A673 (cell line): ENCODE measurements at regions not wholly inside any gene's neighbourhood (a gene's known extent, or its start where the extent isn't known, plus 50 kb on each side); places are given as distances from the start of the nearest gene placed in this dataset.

ENCODE experiments used
- BruUV-seq: library from RNA; stranded (reverse); fragments of 400-500 nt; replicated peaks from 2 replicates; lab custom pipeline; 2021; lab: Mats Ljungman, UMichigan
- CTCF ChIA-PET: fragments of 300-600 bp; sonication (Branson Sonifier 250); formaldehyde crosslinking; loops from one replicate; lab custom pipeline; 2022; ENCODE audit warnings: antibody characterized with exemption; lab: Charles Lee
- POLR2A ChIA-PET: fragments of 300-600 bp; sonication (Branson Sonifier 250); formaldehyde crosslinking; loops from one replicate; lab custom pipeline; 2022; ENCODE audit warnings: antibody characterized with exemption; ENCODE audit not compliant: low non-redundant PET; lab: Charles Lee
- DNase-seq: peaks from one replicate; pipeline ENCODE4 v3.0.0-alpha.2; 2015; ENCODE audit warnings: low spot score
- H3K27ac ChIP-seq: fragments of 200-600 bp; sonication (generic); 2 replicates; pipeline ENCODE4 v1.5.1; 2016; ENCODE audit warnings: mixed run types, low read depth, mild to moderate bottlenecking, mixed read lengths, antibody characterized with exemption, low read length; ENCODE audit not compliant: poor library complexity, severe bottlenecking
- H3K27me3 ChIP-seq: fragments of 200-600 bp; sonication (generic); replicated peaks from 2 replicates; pipeline ENCODE4 v1.6.1; 2017; ENCODE audit warnings: mixed run types, low read depth, mild to moderate bottlenecking, mixed read lengths, antibody characterized with exemption, low read length; ENCODE audit not compliant: insufficient read depth, poor library complexity
- H3K36me3 ChIP-seq: fragments of 200-600 bp; sonication (generic); 2 replicates; pipeline ENCODE4 v1.6.1; 2016; ENCODE audit warnings: mixed run types, mild to moderate bottlenecking, mixed read lengths, antibody characterized with exemption, low read length; ENCODE audit not compliant: insufficient read depth, poor library complexity, severe bottlenecking
- H3K4me1 ChIP-seq: fragments of 200-600 bp; sonication (generic); 2 replicates; pipeline ENCODE4 v1.6.1; 2017; ENCODE audit warnings: mixed run types, mild to moderate bottlenecking, mixed read lengths, antibody characterized with exemption, low read length; ENCODE audit not compliant: insufficient read depth, poor library complexity, severe bottlenecking
- H3K4me3 ChIP-seq: fragments of 200-600 bp; sonication (generic); 2 replicates; pipeline ENCODE4 v1.5.1; 2016; ENCODE audit warnings: low read depth, mixed run types, mild to moderate bottlenecking, mixed read lengths, low read length; ENCODE audit not compliant: poor library complexity, severe bottlenecking
- H3K9me3 ChIP-seq: fragments of 200-600 bp; sonication (generic); 2 replicates; pipeline ENCODE4 v1.6.1; 2016; ENCODE audit warnings: mixed run types, low read depth, mild to moderate bottlenecking, mixed read lengths, antibody characterized with exemption, low read length; ENCODE audit not compliant: poor library complexity, severe bottlenecking
- CTCF ChIP-seq: fragments of 300-800, 200-600 bp; sonication (generic); conservative IDR thresholded peaks from 2 replicates; pipeline ENCODE4 v1.5.1; 2017; ENCODE audit warnings: low read depth, mild to moderate bottlenecking, antibody characterized with exemption, low read length, moderate library complexity, mixed read lengths
- EZH2 ChIP-seq: fragments of 200-600 bp; sonication (generic); IDR thresholded peaks from 2 replicates; pipeline ENCODE4 v1.6.1; 2017; ENCODE audit warnings: borderline replicate concordance, low read depth, mild to moderate bottlenecking, mixed read lengths, antibody characterized with exemption, low read length; ENCODE audit not compliant: poor library complexity, severe bottlenecking
- intact Hi-C: fragments of 100-400 bp; cut with micrococcal nuclease; formaldehyde crosslinking; loops from one replicate; pipeline ENCODE4 v1.10.0; 2022; ENCODE audit not compliant: unreplicated experiment

DNA sequence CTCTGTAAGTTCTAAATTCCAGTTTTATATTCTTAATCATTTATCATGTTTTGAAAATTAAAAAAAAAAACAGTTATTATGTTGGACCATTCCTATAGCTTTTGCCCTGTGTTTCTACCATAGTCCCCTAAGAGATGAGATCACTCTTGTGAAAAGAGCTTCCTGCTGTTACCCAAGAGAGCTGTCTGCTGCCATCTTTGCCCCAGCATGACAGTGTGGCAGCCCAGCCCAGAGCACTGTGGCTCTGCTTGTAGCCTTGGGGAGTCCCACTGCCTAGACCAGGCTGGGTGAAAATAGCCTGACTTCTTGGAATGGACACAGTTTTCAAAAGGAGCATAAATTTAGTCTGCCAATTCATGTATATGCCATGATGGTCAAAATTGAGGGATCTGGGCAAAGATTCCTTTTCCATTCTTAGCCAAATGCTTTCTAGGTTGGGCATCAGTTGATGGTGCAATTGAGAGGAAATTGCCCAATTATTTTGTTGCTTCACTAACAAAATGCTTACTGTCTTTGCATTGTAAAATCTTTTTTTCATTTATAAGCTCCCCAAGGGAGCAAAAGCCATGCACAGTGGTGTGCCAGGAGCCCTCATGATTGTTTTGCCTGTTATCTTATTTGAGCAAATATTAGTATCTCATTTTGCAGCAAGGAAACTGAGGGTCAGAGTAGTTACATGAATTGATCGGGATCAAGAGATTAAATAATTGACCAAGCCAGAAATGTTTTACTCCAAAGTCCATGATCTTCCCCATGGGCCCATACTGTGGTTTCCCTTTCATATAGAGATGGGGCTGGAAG is 72.8 kb downstream of the ETS2 start:
- no peak overlapping the region for H3K27ac ChIP-seq
- no peak for DNase-seq
- POLR2A ChIA-PET = no interaction called here
- H3K4me3 ChIP-seq = no peak overlapping the region
- H3K9me3 ChIP-seq = peaks cover 3% of the 10 kb centered on the region
- no peak for TF ChIP-seq CTCF
- CTCF ChIA-PET = interaction anchor here (0.7 kb wide), 1 partner anchor 11 kb away, joined by 3 read pairs; no protein-coding TSS in a partner anchor
- no peaks in the 10 kb centered on the region for H3K4me1 ChIP-seq
- intact Hi-C loops = no loop called here
- no TSS peak for BruUV-seq
- no peaks in the 10 kb centered on the region for H3K36me3 ChIP-seq
- H3K27me3 ChIP-seq = no peaks in the 10 kb centered on the region

- Histone ChIP-seq H3K27me3 (no peaks in the 10 kb centered on the region), H3K27ac (no peak overlapping the region), H3K4me3 (no peak overlapping the region), H3K9me3 (peaks cover under 1% of the 10 kb centered on the region), H3K4me1 (no peaks in the 10 kb centered on the region), H3K36me3 (no peaks in the 10 kb centered on the region)
- TF ChIP-seq CTCF = no peak
- TF ChIP-seq EZH2 = no peak
- intact Hi-C loops = no loop called here
- no peak for DNase-seq
- ChIA-PET POLR2A (no interaction called here), CTCF (no interaction called here)
- BruUV-seq = no TSS peak
These were observed 70.2 kb downstream of the ETS2 start for GRCh38 chr21:38875694-38876492.
